Retinal pigment epithelial cell (primary cell): ENCODE measurements at regions not wholly inside any gene's neighbourhood (a gene's known extent, or its start where the extent isn't known, plus 50 kb on each side); places are given as distances from the start of the nearest gene placed in this dataset.

ENCODE experiments used
- DNase-seq: peaks from one replicate; pipeline ENCODE4 v3.0.0-alpha.2; 2010; ENCODE audit warnings: low read depth
- H3K4me3 ChIP-seq: 2 replicates; pipeline ENCODE4 v1.5.1; 2011; ENCODE audit warnings: mild to moderate bottlenecking, low read length, control low read depth, moderate library complexity
- CTCF ChIP-seq: conservative IDR thresholded peaks from 2 replicates; pipeline ENCODE4 v1.5.1; 2011; ENCODE audit warnings: low read depth, low read length, control low read depth, inconsistent platforms

GRCh38 chr5:176171171-176171760, 67.0 kb upstream of the SIMC1 start:
- no peak for DNase-seq
- no peak for TF ChIP-seq CTCF
- no peak overlapping the region for H3K4me3 ChIP-seq

- H3K4me3 ChIP-seq, result no peak overlapping the region
- TF ChIP-seq CTCF, result no peak
- DNase-seq, result no peak
These were observed 66.0 kb upstream of the SIMC1 start for GRCh38 chr5:176172246-176172645.

- H3K4me3 ChIP-seq, result no peak overlapping the region
- DNase-seq, result no peak
- no peak for TF ChIP-seq CTCF
These were observed 64.6 kb upstream of the SIMC1 start for GRCh38 chr5:176173647-176174046.

- no peak for TF ChIP-seq CTCF
- no peak for DNase-seq
- no peak overlapping the region for H3K4me3 ChIP-seq
These were observed 63.7 kb upstream of the SIMC1 start for GRCh38 chr5:176174345-176175025.

GRCh38 chr5:176175101-176175852, 62.9 kb upstream of the SIMC1 start:
- no peak for TF ChIP-seq CTCF
- DNase-seq, result no peak
- no peak overlapping the region for H3K4me3 ChIP-seq

- no peak for DNase-seq
These were observed 62.0 kb upstream of the SIMC1 start for GRCh38 chr5:176176231-176176630.

More at GRCh38 chr5:176176231-176176630, 62.0 kb upstream of the SIMC1 start:
- H3K4me3 ChIP-seq, result no peak overlapping the region
- no peak for TF ChIP-seq CTCF
